ENCODE measurements at regions not wholly inside any gene's neighbourhood (a gene's known extent, or its start where the extent isn't known, plus 50 kb on each side); places are given as distances from the start of the nearest gene placed in this dataset.
A peak's percentile ranks its signal among the peaks of the same experiment; 100 is the strongest.

- DNase-seq, result no peak
- H3K4me3 Mint-ChIP-seq, result no peak overlapping the region
- no peaks in the 10 kb centered on the region for H3K4me1 Mint-ChIP-seq
- ATAC-seq, result no peak
- ChIA-PET POLR2A (no interaction called here), CTCF (no interaction called here)
- intact Hi-C loops (cut with DNase I, micrococcal nuclease), result no loop called here
- H3K27ac Mint-ChIP-seq, result no peak overlapping the region
- peaks cover 52% of the 10 kb centered on the region for H3K9me3 Mint-ChIP-seq (ENCODE audit: low read depth)
- H3K27me3 Mint-ChIP-seq, result no peaks in the 10 kb centered on the region
- H3K36me3 Mint-ChIP-seq (ENCODE audit: low read depth), result peaks cover 13% of the 10 kb centered on the region
Observed at GRCh38 chr7:57274535-57275283, 142.5 kb upstream of the ZNF479 start.

GRCh38 chr7:57300747-57301146 is 149.2 kb upstream of the ZNF716 start:
- CTCF ChIA-PET, result no interaction called here
- H3K4me1 Mint-ChIP-seq, result no peaks in the 10 kb centered on the region

GRCh38 chr7:57305192-57305748 is 144.7 kb upstream of the ZNF716 start:
- Mint-ChIP-seq H3K9me3 (ENCODE audit: low read depth) (peaks cover 28% of the 10 kb centered on the region), H3K4me3 (no peak overlapping the region), H3K27me3 (no peaks in the 10 kb centered on the region), H3K27ac (no peak overlapping the region), H3K4me1 (no peaks in the 10 kb centered on the region), H3K36me3 (ENCODE audit: low read depth) (peaks cover 2% of the 10 kb centered on the region)
- DNase-seq, result peak; percentile 5
- intact Hi-C loops (cut with DNase I, micrococcal nuclease), result no loop called here
- ChIA-PET POLR2A (no interaction called here), CTCF (interaction anchor here (0.6 kb wide), 1 partner anchor 20 kb away, joined by 4 read pairs; no protein-coding TSS in a partner anchor)
- ATAC-seq, result no peak

More at GRCh38 chr7:57300747-57301146, 149.2 kb upstream of the ZNF716 start:
- POLR2A ChIA-PET, result no interaction called here
- intact Hi-C loops (cut with DNase I, micrococcal nuclease), result no loop called here
- peaks cover 17% of the 10 kb centered on the region for H3K9me3 Mint-ChIP-seq (ENCODE audit: low read depth)
- no peaks in the 10 kb centered on the region for H3K36me3 Mint-ChIP-seq (ENCODE audit: low read depth)
- H3K27ac Mint-ChIP-seq, result no peak overlapping the region
- no peak for ATAC-seq
- H3K27me3 Mint-ChIP-seq, result no peaks in the 10 kb centered on the region
- H3K4me3 Mint-ChIP-seq, result no peak overlapping the region
- no peak for DNase-seq

- POLR2A ChIA-PET, result no interaction called here
- Mint-ChIP-seq H3K36me3 (ENCODE audit: low read depth) (peaks cover 2% of the 10 kb centered on the region), H3K27me3 (no peaks in the 10 kb centered on the region), H3K4me1 (no peaks in the 10 kb centered on the region), H3K4me3 (no peak overlapping the region), H3K27ac (no peak overlapping the region), H3K9me3 (ENCODE audit: low read depth) (peaks cover 24% of the 10 kb centered on the region)
- intact Hi-C loops (cut with DNase I, micrococcal nuclease), result no loop called here
- CTCF ChIA-PET, result no interaction called here
- ATAC-seq, result no peak
- DNase-seq, result peak; percentile 22
Observed at GRCh38 chr7:57308631-57309408, 141.2 kb upstream of the ZNF716 start.

- no peak for ATAC-seq
- intact Hi-C loops (cut with DNase I, micrococcal nuclease), result no loop called here
- Mint-ChIP-seq H3K4me1 (no peaks in the 10 kb centered on the region), H3K27ac (no peak overlapping the region), H3K9me3 (ENCODE audit: low read depth) (peaks cover 45% of the 10 kb centered on the region), H3K36me3 (ENCODE audit: low read depth) (peaks cover 3% of the 10 kb centered on the region), H3K4me3 (no peak overlapping the region), H3K27me3 (no peaks in the 10 kb centered on the region)
- no peak for DNase-seq
- POLR2A ChIA-PET, result no interaction called here
- CTCF ChIA-PET, result interaction anchor here (0.7 kb wide), 1 partner anchor 12 kb away, joined by 3 read pairs; no protein-coding TSS in a partner anchor
Observed at GRCh38 chr7:57327081-57327480, 122.9 kb upstream of the ZNF716 start.

GRCh38 chr7:57328457-57328856 is 121.5 kb upstream of the ZNF716 start:
- intact Hi-C loops (cut with DNase I, micrococcal nuclease), result no loop called here
- Mint-ChIP-seq H3K27me3 (no peaks in the 10 kb centered on the region), H3K4me3 (no peak overlapping the region), H3K36me3 (ENCODE audit: low read depth) (peaks cover 5% of the 10 kb centered on the region), H3K9me3 (ENCODE audit: low read depth) (peaks cover 41% of the 10 kb centered on the region), H3K4me1 (no peaks in the 10 kb centered on the region), H3K27ac (no peak overlapping the region)
- ATAC-seq, result no peak
- ChIA-PET POLR2A (no interaction called here), CTCF (no interaction called here)
- DNase-seq, result no peak

- H3K36me3 Mint-ChIP-seq (ENCODE audit: low read depth), result peaks cover 5% of the 10 kb centered on the region
- no peak for ATAC-seq
- H3K4me1 Mint-ChIP-seq, result no peaks in the 10 kb centered on the region
- H3K9me3 Mint-ChIP-seq (ENCODE audit: low read depth), result peaks cover 42% of the 10 kb centered on the region
- POLR2A ChIA-PET, result no interaction called here
- H3K27me3 Mint-ChIP-seq, result no peaks in the 10 kb centered on the region
- H3K27ac Mint-ChIP-seq, result no peak overlapping the region
- no peak overlapping the region for H3K4me3 Mint-ChIP-seq
- intact Hi-C loops (cut with DNase I, micrococcal nuclease), result no loop called here
- CTCF ChIA-PET, result no interaction called here
- DNase-seq, result no peak
Observed at GRCh38 chr7:57328963-57329362, 121.0 kb upstream of the ZNF716 start.

- Mint-ChIP-seq H3K9me3 (ENCODE audit: low read depth) (peaks cover 31% of the 10 kb centered on the region), H3K4me1 (no peaks in the 10 kb centered on the region), H3K36me3 (ENCODE audit: low read depth) (no peaks in the 10 kb centered on the region), H3K27ac (no peak overlapping the region), H3K4me3 (no peak overlapping the region), H3K27me3 (no peaks in the 10 kb centered on the region)
- intact Hi-C loops (cut with DNase I, micrococcal nuclease), result no loop called here
- ChIA-PET CTCF (interaction anchor here (0.6 kb wide), 1 partner anchor 12 kb away, joined by 3 read pairs; no protein-coding TSS in a partner anchor), POLR2A (no interaction called here)
- DNase-seq, result no peak
- no peak for ATAC-seq
Observed at GRCh38 chr7:57339198-57339944, 110.6 kb upstream of the ZNF716 start.

- Mint-ChIP-seq H3K9me3 (ENCODE audit: low read depth) (peaks cover 35% of the 10 kb centered on the region), H3K4me1 (no peaks in the 10 kb centered on the region), H3K27me3 (no peaks in the 10 kb centered on the region), H3K27ac (no peak overlapping the region), H3K4me3 (no peak overlapping the region), H3K36me3 (ENCODE audit: low read depth) (no peaks in the 10 kb centered on the region)
- DNase-seq (no peak), ATAC-seq (no peak)
- POLR2A ChIA-PET, result no interaction called here
- CTCF ChIA-PET, result no interaction called here
- intact Hi-C loops (cut with DNase I, micrococcal nuclease), result no loop called here
Observed at GRCh38 chr7:57342954-57343353, 107.0 kb upstream of the ZNF716 start.

GRCh38 chr7:57343901-57344622 is 105.9 kb upstream of the ZNF716 start:
- intact Hi-C loops (cut with DNase I, micrococcal nuclease), result no loop called here
- ChIA-PET CTCF (no interaction called here), POLR2A (no interaction called here)
- no peak for ATAC-seq
- Mint-ChIP-seq H3K4me1 (no peaks in the 10 kb centered on the region), H3K36me3 (ENCODE audit: low read depth) (no peaks in the 10 kb centered on the region), H3K9me3 (ENCODE audit: low read depth) (peaks cover 31% of the 10 kb centered on the region), H3K27me3 (no peaks in the 10 kb centered on the region), H3K4me3 (no peak overlapping the region), H3K27ac (no peak overlapping the region)
- DNase-seq, result no peak

GRCh38 chr7:57344957-57345356 is 105.0 kb upstream of the ZNF716 start:
- CTCF ChIA-PET, result no interaction called here
- no peaks in the 10 kb centered on the region for H3K36me3 Mint-ChIP-seq (ENCODE audit: low read depth)
- intact Hi-C loops (cut with DNase I, micrococcal nuclease), result no loop called here
- no peak for ATAC-seq
- peaks cover 38% of the 10 kb centered on the region for H3K9me3 Mint-ChIP-seq (ENCODE audit: low read depth)
- no peaks in the 10 kb centered on the region for H3K4me1 Mint-ChIP-seq
- no peak overlapping the region for H3K27ac Mint-ChIP-seq
- DNase-seq, result no peak
- POLR2A ChIA-PET, result no interaction called here
- no peaks in the 10 kb centered on the region for H3K27me3 Mint-ChIP-seq
- H3K4me3 Mint-ChIP-seq, result no peak overlapping the region
